Endodermal cell (in vitro differentiated cells): ENCODE measurements at regions not wholly inside any gene's neighbourhood (a gene's known extent, or its start where the extent isn't known, plus 50 kb on each side); places are given as distances from the start of the nearest gene placed in this dataset.
A peak's percentile ranks its signal among the peaks of the same experiment; 100 is the strongest.

Experiments used
- DNase-seq: peaks from one replicate; pipeline ENCODE4 v3.0.0-alpha.2; 2017
- H3K27ac ChIP-seq: 2 replicates; pipeline ENCODE4 v1.5.1; 2013; ENCODE audit warnings: mild to moderate bottlenecking, low read depth, low read length, moderate library complexity
- H3K27me3 ChIP-seq: 2 replicates; pipeline ENCODE4 v1.6.1; 2013; ENCODE audit warnings: mild to moderate bottlenecking, low read length, moderate library complexity; ENCODE audit not compliant: insufficient read depth, control insufficient read depth, poor library complexity, severe bottlenecking
- H3K36me3 ChIP-seq: 2 replicates; pipeline ENCODE4 v1.7.0; 2013; ENCODE audit warnings: mild to moderate bottlenecking, low read length, moderate library complexity; ENCODE audit not compliant: control insufficient read depth, insufficient read depth
- H3K4me1 ChIP-seq: one replicate; pipeline ENCODE4 v1.7.0; 2013; ENCODE audit warnings: low read length; ENCODE audit not compliant: control insufficient read depth, insufficient read depth
- H3K4me3 ChIP-seq: 2 replicates; pipeline ENCODE4 v1.5.1; 2013; ENCODE audit warnings: mild to moderate bottlenecking, low read length, moderate library complexity
- H3K9ac ChIP-seq: 2 replicates; pipeline ENCODE4 v1.6.1; 2013; ENCODE audit warnings: mild to moderate bottlenecking, low read length, moderate library complexity; ENCODE audit not compliant: poor library complexity, severe bottlenecking; ENCODE audit errors: extremely low read depth
- H3K9me3 ChIP-seq: 2 replicates; pipeline ENCODE4 v1.6.1; 2013; ENCODE audit warnings: mild to moderate bottlenecking, low read length, moderate library complexity; ENCODE audit not compliant: control insufficient read depth
- H3K27ac Mint-ChIP-seq: 2 replicates; pipeline ENCODE4 v1.8.0; 2020; ENCODE audit warnings: mixed read lengths
- H3K27me3 Mint-ChIP-seq: 2 replicates; pipeline ENCODE4 v1.8.0; 2021; ENCODE audit warnings: mild to moderate bottlenecking, mixed read lengths; ENCODE audit not compliant: insufficient read depth
- H3K36me3 Mint-ChIP-seq: 2 replicates; pipeline ENCODE4 v1.8.0; 2020; ENCODE audit warnings: low read depth, mixed read lengths
- H3K4me1 Mint-ChIP-seq: 2 replicates; pipeline ENCODE4 v1.8.0; 2020; ENCODE audit warnings: mixed read lengths
- H3K4me3 Mint-ChIP-seq: 2 replicates; pipeline ENCODE4 v1.8.0; 2020; ENCODE audit warnings: mild to moderate bottlenecking, moderate library complexity, mixed read lengths
- H3K9me3 Mint-ChIP-seq: 2 replicates; pipeline ENCODE4 v1.8.0; 2020; ENCODE audit warnings: mild to moderate bottlenecking, mixed read lengths
- CTCF ChIP-seq: fragments of 200-600 bp; sonication (generic); conservative IDR thresholded peaks from 2 replicates; pipeline ENCODE4 v1.5.0; 2021; ENCODE audit warnings: antibody characterized with exemption, mild to moderate bottlenecking
- WGBS, 2 experiments: methylation state at CpG; one replicate each; pipeline versions ENCODE4 v1.1.5 to v1.1.7; 2013; ENCODE audit warnings: missing lambda C conversion rate in 2 of 2, mixed read lengths in 1 of 2; ENCODE audit not compliant: insufficient coverage in 1 of 2, insufficient read length in 1 of 2; 5-methylcytosine and 5-hydroxymethylcytosine counted together

- Histone ChIP-seq H3K4me3 (no peak overlapping the region), H3K36me3 (no peaks in the 10 kb centered on the region), H3K4me1 (no peaks in the 10 kb centered on the region), H3K9ac (no peak overlapping the region), H3K9me3 (no peaks in the 10 kb centered on the region), H3K27me3 (no peaks in the 10 kb centered on the region), H3K27ac (no peak overlapping the region)
- Mint-ChIP-seq H3K9me3 (no peaks in the 10 kb centered on the region), H3K4me3 (no peak overlapping the region), H3K27me3 (no peaks in the 10 kb centered on the region), H3K4me1 (no peaks in the 10 kb centered on the region), H3K36me3 (no peaks in the 10 kb centered on the region), H3K27ac (no peak overlapping the region)
- TF ChIP-seq CTCF = no peak
- no peak for DNase-seq
- 83 to 100% methylated on average over 1 to 4 of the region's 4 CpGs for WGBS, 2 experiments
These were observed 86.8 kb upstream of the ADAMTS20 start for GRCh38 chr12:43638806-43639205.

GRCh38 chr12:43636725-43637463 is 84.9 kb upstream of the ADAMTS20 start:
- H3K4me3 ChIP-seq = no peak overlapping the region
- no peak for DNase-seq
- H3K9ac ChIP-seq = no peak overlapping the region
- Mint-ChIP-seq H3K27ac (no peak overlapping the region), H3K4me1 (no peaks in the 10 kb centered on the region), H3K27me3 (no peaks in the 10 kb centered on the region), H3K4me3 (no peak overlapping the region), H3K9me3 (no peaks in the 10 kb centered on the region), H3K36me3 (no peaks in the 10 kb centered on the region)
- no peaks in the 10 kb centered on the region for H3K27me3 ChIP-seq
- no peaks in the 10 kb centered on the region for H3K9me3 ChIP-seq
- WGBS, 2 experiments = 56 to 60% methylated on average over 1 of the region's 1 CpG
- no peaks in the 10 kb centered on the region for H3K36me3 ChIP-seq
- no peak overlapping the region for H3K27ac ChIP-seq
- TF ChIP-seq CTCF = no peak
- H3K4me1 ChIP-seq = no peaks in the 10 kb centered on the region

GRCh38 chr12:43621262-43621661 is 69.3 kb upstream of the ADAMTS20 start:
- no peak overlapping the region for H3K27ac ChIP-seq
- Mint-ChIP-seq H3K4me1 (peaks cover 3% of the 10 kb centered on the region), H3K9me3 (peaks cover 1% of the 10 kb centered on the region), H3K36me3 (no peaks in the 10 kb centered on the region), H3K27ac (no peak overlapping the region), H3K4me3 (no peak overlapping the region), H3K27me3 (no peaks in the 10 kb centered on the region)
- 76 to 100% methylated on average over 1 to 2 of the region's 2 CpGs for WGBS, 2 experiments
- H3K9me3 ChIP-seq = no peaks in the 10 kb centered on the region
- H3K4me1 ChIP-seq = no peaks in the 10 kb centered on the region
- DNase-seq = peak; percentile 50
- H3K36me3 ChIP-seq = no peaks in the 10 kb centered on the region
- no peaks in the 10 kb centered on the region for H3K27me3 ChIP-seq
- H3K9ac ChIP-seq = no peak overlapping the region
- TF ChIP-seq CTCF = peak; percentile 37
- no peak overlapping the region for H3K4me3 ChIP-seq
